DND-41 (cell line): ENCODE measurements at regions not wholly inside any gene's neighbourhood (a gene's known extent, or its start where the extent isn't known, plus 50 kb on each side); places are given as distances from the start of the nearest gene placed in this dataset.
A peak's percentile ranks its signal among the peaks of the same experiment; 100 is the strongest.

Experiments used
- ATAC-seq: fragments of 200-7000 bp; cut with Tn5 transposase; 3 replicates; pipeline ENCODE4 v1.9.1; 2021; ENCODE audit warnings: low read depth; ENCODE audit not compliant: insufficient read depth
- DNase-seq: peaks from one replicate; pipeline ENCODE4 v3.0.0-alpha.2; 2020
- H2AFZ ChIP-seq: 2 replicates; pipeline ENCODE4 v1.6.0; 2012; ENCODE audit warnings: low read depth, low read length
- H3K27ac ChIP-seq: 2 replicates; pipeline ENCODE4 v1.5.1; 2012; ENCODE audit warnings: low read length, inconsistent platforms
- H3K27me3 ChIP-seq: fragments of 200-600 bp; sonication (generic); 2 replicates; pipeline ENCODE4 v1.6.0; 2012; ENCODE audit warnings: low read length, mild to moderate bottlenecking, inconsistent platforms; ENCODE audit not compliant: insufficient read depth, poor library complexity
- H3K36me3 ChIP-seq: 2 replicates; pipeline ENCODE4 v1.5.1; 2012; ENCODE audit warnings: low read length, inconsistent platforms; ENCODE audit not compliant: insufficient read depth
- H3K4me1 ChIP-seq: 2 replicates; pipeline ENCODE4 v1.5.1; 2012; ENCODE audit warnings: mild to moderate bottlenecking, low read length; ENCODE audit not compliant: insufficient read depth
- H3K4me2 ChIP-seq: 2 replicates; pipeline ENCODE4 v1.6.0; 2012; ENCODE audit warnings: mild to moderate bottlenecking, moderate library complexity, low read length, inconsistent platforms; ENCODE audit not compliant: insufficient read depth
- H3K4me3 ChIP-seq, 2 experiments: fragments of 200-600 bp in 1 of 2; shearing (Covaris generic) in 1 of 2; 2 replicates each; pipeline ENCODE4 v1.5.1; 2012 to 2016; ENCODE audit warnings: inconsistent platforms in 2 of 2, low read length in 2 of 2, mild to moderate bottlenecking in 2 of 2, low read depth in 1 of 2, moderate library complexity in 1 of 2
- H3K79me2 ChIP-seq: 2 replicates; pipeline ENCODE4 v1.6.0; 2012; ENCODE audit warnings: low read length, inconsistent platforms; ENCODE audit not compliant: insufficient read depth
- H3K9ac ChIP-seq: 2 replicates; pipeline ENCODE4 v1.6.0; 2012; ENCODE audit warnings: low read depth, mild to moderate bottlenecking, inconsistent platforms, low read length, moderate library complexity
- H3K9me3 ChIP-seq: 2 replicates; pipeline ENCODE4 v1.5.1; 2012; ENCODE audit warnings: low read length, moderate library complexity, mild to moderate bottlenecking, inconsistent platforms; ENCODE audit not compliant: insufficient read depth, severe bottlenecking
- H4K20me1 ChIP-seq: 2 replicates; pipeline ENCODE4 v1.6.0; 2012; ENCODE audit warnings: low read length; ENCODE audit not compliant: insufficient read depth
- CTCF ChIP-seq: IDR thresholded peaks from 2 replicates; pipeline ENCODE4 v1.5.1; 2012; ENCODE audit warnings: borderline replicate concordance, low read length, moderate library complexity, mild to moderate bottlenecking; ENCODE audit not compliant: poor library complexity, severe bottlenecking; ENCODE audit errors: extremely low read depth
- EZH2 ChIP-seq: IDR thresholded peaks from 3 replicates; pipeline ENCODE4 v1.6.1; 2012; ENCODE audit warnings: borderline replicate concordance, low read depth, mild to moderate bottlenecking, moderate library complexity, low read length, inconsistent platforms; ENCODE audit not compliant: severe bottlenecking

GRCh38 chr2:74759986-74760385 lies 73.9 kb upstream of the HK2 start:
- no peak overlapping the region for H3K27ac ChIP-seq
- ATAC-seq: no peak
- no peaks in the 10 kb centered on the region for H4K20me1 ChIP-seq
- no peak overlapping the region for H3K4me3 ChIP-seq
- no peak overlapping the region for H2AFZ ChIP-seq
- peaks cover 7% of the 10 kb centered on the region; the same call in 1 of the 2 replicates for H3K4me1 ChIP-seq
- H3K9ac ChIP-seq: no peak overlapping the region
- H3K4me2 ChIP-seq: no peak overlapping the region
- peaks cover 3% of the 10 kb centered on the region for H3K27me3 ChIP-seq
- DNase-seq: no peak
- H3K9me3 ChIP-seq: peaks cover 3% of the 10 kb centered on the region
- H3K36me3 ChIP-seq: no peaks in the 10 kb centered on the region
- TF ChIP-seq CTCF (no peak), EZH2 (no peak)
- H3K79me2 ChIP-seq: no peaks in the 10 kb centered on the region

- no peak overlapping the region for H3K4me3 ChIP-seq
- H3K4me2 ChIP-seq: no peak overlapping the region
- peaks cover 7% of the 10 kb centered on the region; the same call in 1 of the 2 replicates for H3K4me1 ChIP-seq
- TF ChIP-seq CTCF (no peak), EZH2 (no peak)
- H3K79me2 ChIP-seq: no peaks in the 10 kb centered on the region
- H3K27ac ChIP-seq: no peak overlapping the region
- H4K20me1 ChIP-seq: no peaks in the 10 kb centered on the region
- peaks cover 3% of the 10 kb centered on the region for H3K9me3 ChIP-seq
- no peak overlapping the region for H3K9ac ChIP-seq
- no peaks in the 10 kb centered on the region for H3K36me3 ChIP-seq
- no peak overlapping the region for H2AFZ ChIP-seq
- DNase-seq: no peak
- H3K27me3 ChIP-seq: peaks cover 3% of the 10 kb centered on the region
- ATAC-seq: no peak
Measured at GRCh38 chr2:74760875-74761630, 72.9 kb upstream of the HK2 start.

GRCh38 chr2:74762789-74763188 lies 71.1 kb upstream of the HK2 start:
- no peak overlapping the region for H3K4me3 ChIP-seq
- no peak overlapping the region for H3K4me2 ChIP-seq
- no peaks in the 10 kb centered on the region for H4K20me1 ChIP-seq
- no peaks in the 10 kb centered on the region for H3K9me3 ChIP-seq
- peaks cover 3% of the 10 kb centered on the region for H3K27me3 ChIP-seq
- DNase-seq: no peak
- TF ChIP-seq EZH2 (no peak), CTCF (peak; percentile 15)
- no peaks in the 10 kb centered on the region for H3K79me2 ChIP-seq
- peaks cover 7% of the 10 kb centered on the region; the same call in 1 of the 2 replicates for H3K4me1 ChIP-seq
- ATAC-seq: no peak
- H2AFZ ChIP-seq: no peak overlapping the region
- no peak overlapping the region for H3K9ac ChIP-seq
- no peak overlapping the region for H3K27ac ChIP-seq
- no peaks in the 10 kb centered on the region for H3K36me3 ChIP-seq
